ENCODE measurements at regions not wholly inside any gene's neighbourhood (a gene's known extent, or its start where the extent isn't known, plus 50 kb on each side); places are given as distances from the start of the nearest gene placed in this dataset.

GRCh38 chr6:88377976-88378568, 211.9 kb upstream of the CNR1 start:
- Histone ChIP-seq H3K4me3 (ENCODE audit: low read length in 3 of 3) (no peak overlapping the region), H3K9ac (ENCODE audit: low read depth in 1 of 3, low read length in 3 of 3) (no peak overlapping the region), H3K36me3 (ENCODE audit: control insufficient read depth in 3 of 3, insufficient read depth in 3 of 3, low read length in 3 of 3) (no peaks in the 10 kb centered on the region), H3K27ac (ENCODE audit: low read depth, low read length) (no peak overlapping the region), H3K27me3 (ENCODE audit: control insufficient read depth in 3 of 3, insufficient read depth in 3 of 3, low read length in 3 of 3) (peaks cover 0 to 3% (median 0%) of the 10 kb centered on the region in 3 donors), H3K4me1 (ENCODE audit: control insufficient read depth in 3 of 3, insufficient read depth in 3 of 3, low read length in 3 of 3) (peaks cover 0 to 2% (median 0%) of the 10 kb centered on the region in 3 donors), H3K9me3 (ENCODE audit: control insufficient read depth in 3 of 3, low read length in 3 of 3) (no peaks in the 10 kb centered on the region)

- no peak overlapping the region for H3K9ac ChIP-seq (ENCODE audit: low read depth in 1 of 3, low read length in 3 of 3)
- no peak overlapping the region for H3K4me3 ChIP-seq (ENCODE audit: low read length in 3 of 3)
- no peaks in the 10 kb centered on the region for H3K9me3 ChIP-seq (ENCODE audit: control insufficient read depth in 3 of 3, low read length in 3 of 3)
- no peak overlapping the region for H3K27ac ChIP-seq (ENCODE audit: low read depth, low read length)
- no peaks in the 10 kb centered on the region for H3K36me3 ChIP-seq (ENCODE audit: control insufficient read depth in 3 of 3, insufficient read depth in 3 of 3, low read length in 3 of 3)
- peaks cover 0 to 3% (median 0%) of the 10 kb centered on the region in 3 donors for H3K27me3 ChIP-seq (ENCODE audit: control insufficient read depth in 3 of 3, insufficient read depth in 3 of 3, low read length in 3 of 3)
- H3K4me1 ChIP-seq (ENCODE audit: control insufficient read depth in 3 of 3, insufficient read depth in 3 of 3, low read length in 3 of 3): peaks cover 0 to 2% (median 0%) of the 10 kb centered on the region in 3 donors
These were observed 210.7 kb upstream of the CNR1 start for GRCh38 chr6:88376768-88377387.

GRCh38 chr6:88376197-88376596, 210.1 kb upstream of the CNR1 start:
- no peaks in the 10 kb centered on the region for H3K36me3 ChIP-seq (ENCODE audit: control insufficient read depth in 3 of 3, insufficient read depth in 3 of 3, low read length in 3 of 3)
- peaks cover 0 to 2% (median 0%) of the 10 kb centered on the region in 3 donors for H3K4me1 ChIP-seq (ENCODE audit: control insufficient read depth in 3 of 3, insufficient read depth in 3 of 3, low read length in 3 of 3)
- no peaks in the 10 kb centered on the region for H3K9me3 ChIP-seq (ENCODE audit: control insufficient read depth in 3 of 3, low read length in 3 of 3)
- H3K4me3 ChIP-seq (ENCODE audit: low read length in 3 of 3): no peak overlapping the region
- H3K9ac ChIP-seq (ENCODE audit: low read depth in 1 of 3, low read length in 3 of 3): no peak overlapping the region
- H3K27me3 ChIP-seq (ENCODE audit: control insufficient read depth in 3 of 3, insufficient read depth in 3 of 3, low read length in 3 of 3): peaks cover 0 to 5% (median 0%) of the 10 kb centered on the region in 3 donors
- H3K27ac ChIP-seq (ENCODE audit: low read depth, low read length): no peak overlapping the region

- Histone ChIP-seq H3K9me3 (ENCODE audit: control insufficient read depth in 3 of 3, low read length in 3 of 3) (no peaks in the 10 kb centered on the region), H3K36me3 (ENCODE audit: control insufficient read depth in 3 of 3, insufficient read depth in 3 of 3, low read length in 3 of 3) (no peaks in the 10 kb centered on the region), H3K9ac (ENCODE audit: low read depth in 1 of 3, low read length in 3 of 3) (no peak overlapping the region), H3K27ac (ENCODE audit: low read depth, low read length) (no peak overlapping the region), H3K4me3 (ENCODE audit: low read length in 3 of 3) (no peak overlapping the region), H3K27me3 (ENCODE audit: control insufficient read depth in 3 of 3, insufficient read depth in 3 of 3, low read length in 3 of 3) (peaks cover 0 to 5% (median 0%) of the 10 kb centered on the region in 3 donors), H3K4me1 (ENCODE audit: control insufficient read depth in 3 of 3, insufficient read depth in 3 of 3, low read length in 3 of 3) (no peaks in the 10 kb centered on the region)
These were observed 208.4 kb upstream of the CNR1 start for GRCh38 chr6:88374553-88374952.

GRCh38 chr6:88371480-88371879, 205.3 kb upstream of the CNR1 start:
- Histone ChIP-seq H3K27me3 (ENCODE audit: control insufficient read depth in 3 of 3, insufficient read depth in 3 of 3, low read length in 3 of 3) (peaks cover 0 to 5% (median 0%) of the 10 kb centered on the region in 3 donors), H3K27ac (ENCODE audit: low read depth, low read length) (no peak overlapping the region), H3K36me3 (ENCODE audit: control insufficient read depth in 3 of 3, insufficient read depth in 3 of 3, low read length in 3 of 3) (no peaks in the 10 kb centered on the region), H3K9ac (ENCODE audit: low read depth in 1 of 3, low read length in 3 of 3) (no peak overlapping the region), H3K4me3 (ENCODE audit: low read length in 3 of 3) (no peak overlapping the region), H3K4me1 (ENCODE audit: control insufficient read depth in 3 of 3, insufficient read depth in 3 of 3, low read length in 3 of 3) (no peaks in the 10 kb centered on the region), H3K9me3 (ENCODE audit: control insufficient read depth in 3 of 3, low read length in 3 of 3) (no peaks in the 10 kb centered on the region)

- Histone ChIP-seq H3K9ac (ENCODE audit: low read depth in 1 of 3, low read length in 3 of 3) (no peak overlapping the region), H3K27me3 (ENCODE audit: control insufficient read depth in 3 of 3, insufficient read depth in 3 of 3, low read length in 3 of 3) (peaks cover 0 to 5% (median 0%) of the 10 kb centered on the region in 3 donors), H3K9me3 (ENCODE audit: control insufficient read depth in 3 of 3, low read length in 3 of 3) (no peaks in the 10 kb centered on the region), H3K36me3 (ENCODE audit: control insufficient read depth in 3 of 3, insufficient read depth in 3 of 3, low read length in 3 of 3) (no peaks in the 10 kb centered on the region), H3K27ac (ENCODE audit: low read depth, low read length) (no peak overlapping the region), H3K4me3 (ENCODE audit: low read length in 3 of 3) (no peak overlapping the region), H3K4me1 (ENCODE audit: control insufficient read depth in 3 of 3, insufficient read depth in 3 of 3, low read length in 3 of 3) (no peaks in the 10 kb centered on the region)
These were observed 204.1 kb upstream of the CNR1 start for GRCh38 chr6:88370127-88370710.

GRCh38 chr6:88369262-88369661, 203.1 kb upstream of the CNR1 start:
- H3K27me3 ChIP-seq (ENCODE audit: control insufficient read depth in 3 of 3, insufficient read depth in 3 of 3, low read length in 3 of 3): peaks cover 0 to 3% (median 0%) of the 10 kb centered on the region in 3 donors
- H3K4me1 ChIP-seq (ENCODE audit: control insufficient read depth in 3 of 3, insufficient read depth in 3 of 3, low read length in 3 of 3): no peaks in the 10 kb centered on the region

GRCh38 chr6:88368071-88368787, 202.1 kb upstream of the CNR1 start:
- H3K4me3 ChIP-seq (ENCODE audit: low read length in 3 of 3): no peak overlapping the region
- H3K27ac ChIP-seq (ENCODE audit: low read depth, low read length): no peak overlapping the region
- no peak overlapping the region for H3K9ac ChIP-seq (ENCODE audit: low read depth in 1 of 3, low read length in 3 of 3)
- H3K9me3 ChIP-seq (ENCODE audit: control insufficient read depth in 3 of 3, low read length in 3 of 3): no peaks in the 10 kb centered on the region
- H3K27me3 ChIP-seq (ENCODE audit: control insufficient read depth in 3 of 3, insufficient read depth in 3 of 3, low read length in 3 of 3): peaks cover 0 to 3% (median 0%) of the 10 kb centered on the region in 3 donors
- no peaks in the 10 kb centered on the region for H3K4me1 ChIP-seq (ENCODE audit: control insufficient read depth in 3 of 3, insufficient read depth in 3 of 3, low read length in 3 of 3)
- H3K36me3 ChIP-seq (ENCODE audit: control insufficient read depth in 3 of 3, insufficient read depth in 3 of 3, low read length in 3 of 3): no peaks in the 10 kb centered on the region

More at GRCh38 chr6:88369262-88369661, 203.1 kb upstream of the CNR1 start:
- Histone ChIP-seq H3K9me3 (ENCODE audit: control insufficient read depth in 3 of 3, low read length in 3 of 3) (no peaks in the 10 kb centered on the region), H3K4me3 (ENCODE audit: low read length in 3 of 3) (no peak overlapping the region), H3K27ac (ENCODE audit: low read depth, low read length) (no peak overlapping the region), H3K36me3 (ENCODE audit: control insufficient read depth in 3 of 3, insufficient read depth in 3 of 3, low read length in 3 of 3) (no peaks in the 10 kb centered on the region), H3K9ac (ENCODE audit: low read depth in 1 of 3, low read length in 3 of 3) (no peak overlapping the region)

GRCh38 chr6:88367248-88367647, 201.1 kb upstream of the CNR1 start:
- Histone ChIP-seq H3K27me3 (ENCODE audit: control insufficient read depth in 3 of 3, insufficient read depth in 3 of 3, low read length in 3 of 3) (peaks cover 0 to 3% (median 0%) of the 10 kb centered on the region in 3 donors), H3K9me3 (ENCODE audit: control insufficient read depth in 3 of 3, low read length in 3 of 3) (no peaks in the 10 kb centered on the region), H3K27ac (ENCODE audit: low read depth, low read length) (no peak overlapping the region), H3K4me3 (ENCODE audit: low read length in 3 of 3) (no peak overlapping the region), H3K9ac (ENCODE audit: low read depth in 1 of 3, low read length in 3 of 3) (no peak overlapping the region), H3K4me1 (ENCODE audit: control insufficient read depth in 3 of 3, insufficient read depth in 3 of 3, low read length in 3 of 3) (no peaks in the 10 kb centered on the region), H3K36me3 (ENCODE audit: control insufficient read depth in 3 of 3, insufficient read depth in 3 of 3, low read length in 3 of 3) (no peaks in the 10 kb centered on the region)

GRCh38 chr6:88366672-88367071, 200.5 kb upstream of the CNR1 start:
- no peaks in the 10 kb centered on the region for H3K4me1 ChIP-seq (ENCODE audit: control insufficient read depth in 3 of 3, insufficient read depth in 3 of 3, low read length in 3 of 3)
- H3K27me3 ChIP-seq (ENCODE audit: control insufficient read depth in 3 of 3, insufficient read depth in 3 of 3, low read length in 3 of 3): peaks cover 0 to 3% (median 0%) of the 10 kb centered on the region in 3 donors
- H3K9me3 ChIP-seq (ENCODE audit: control insufficient read depth in 3 of 3, low read length in 3 of 3): no peaks in the 10 kb centered on the region
- H3K36me3 ChIP-seq (ENCODE audit: control insufficient read depth in 3 of 3, insufficient read depth in 3 of 3, low read length in 3 of 3): no peaks in the 10 kb centered on the region
- no peak overlapping the region for H3K4me3 ChIP-seq (ENCODE audit: low read length in 3 of 3)
- H3K27ac ChIP-seq (ENCODE audit: low read depth, low read length): no peak overlapping the region
- H3K9ac ChIP-seq (ENCODE audit: low read depth in 1 of 3, low read length in 3 of 3): no peak overlapping the region
